GM12891 (cell line): ENCODE measurements at regions not wholly inside any gene's neighbourhood (a gene's known extent, or its start where the extent isn't known, plus 50 kb on each side); places are given as distances from the start of the nearest gene placed in this dataset.

Source experiments
- PAX5 ChIP-seq: IDR thresholded peaks from 2 replicates; pipeline ENCODE4 v1.6.1; 2011; ENCODE audit warnings: low read length, moderate library complexity, mild to moderate bottlenecking; ENCODE audit not compliant: insufficient read depth, severe bottlenecking
- POLR2A ChIP-seq: IDR thresholded peaks from 2 replicates; pipeline ENCODE4 v1.6.1; 2011; ENCODE audit warnings: low read depth, low read length, control low read depth
- POLR2AphosphoS5 ChIP-seq: IDR thresholded peaks from 2 replicates; pipeline ENCODE4 v1.6.1; 2011; ENCODE audit warnings: low read depth, low read length, control low read depth
- POU2F2 ChIP-seq: IDR thresholded peaks from 2 replicates; pipeline ENCODE4 v1.6.1; 2011; ENCODE audit warnings: low read depth, mild to moderate bottlenecking, control low read depth, low read length, moderate library complexity
- TAF1 ChIP-seq: IDR thresholded peaks from 2 replicates; pipeline ENCODE4 v1.6.1; 2011; ENCODE audit warnings: low read depth, low read length, control low read depth

- TF ChIP-seq POLR2AphosphoS5 (no peak), PAX5 (no peak), POLR2A (no peak), TAF1 (no peak), POU2F2 (no peak)
Observed at GRCh38 chr5:6218517-6218916, 159.8 kb downstream of the MED10 start.
